T-helper 2 cell treated with Interferon-gamma antibody and Interleukin-4, amounts not matched to agents 5 μg/mL and 100 μg/mL, for 36 hours (primary cell): ENCODE measurements at regions not wholly inside any gene's neighbourhood (a gene's known extent, or its start where the extent isn't known, plus 50 kb on each side); places are given as distances from the start of the nearest gene placed in this dataset.
A peak's percentile ranks its signal among the peaks of the same experiment; 100 is the strongest.

Experiments
- DNase-seq: peaks from one replicate; pipeline ENCODE4 v3.0.0; 2021; ENCODE audit warnings: low spot score
- H3K27ac Mint-ChIP-seq: one replicate; pipeline ENCODE4 v1.8.0; 2021; ENCODE audit warnings: mild to moderate bottlenecking, mixed read lengths
- H3K27me3 Mint-ChIP-seq: one replicate; pipeline ENCODE4 v1.8.0; 2021; ENCODE audit warnings: low read depth, mixed read lengths
- H3K36me3 Mint-ChIP-seq: one replicate; pipeline ENCODE4 v1.8.0; 2021; ENCODE audit warnings: low read depth, mixed read lengths
- H3K4me1 Mint-ChIP-seq: one replicate; pipeline ENCODE4 v1.8.0; 2021; ENCODE audit warnings: low read depth, mixed read lengths
- H3K4me3 Mint-ChIP-seq: one replicate; pipeline ENCODE4 v1.8.0; 2022; ENCODE audit warnings: mild to moderate bottlenecking, moderate library complexity, mixed read lengths
- H3K9me3 Mint-ChIP-seq: one replicate; pipeline ENCODE4 v1.8.0; 2021; ENCODE audit warnings: mixed read lengths

- DNase-seq, result no peak
- no peaks in the 10 kb centered on the region for H3K36me3 Mint-ChIP-seq
- no peaks in the 10 kb centered on the region for H3K27me3 Mint-ChIP-seq
- no peak overlapping the region for H3K27ac Mint-ChIP-seq
- no peaks in the 10 kb centered on the region for H3K9me3 Mint-ChIP-seq
- H3K4me1 Mint-ChIP-seq, result no peaks in the 10 kb centered on the region
- H3K4me3 Mint-ChIP-seq, result no peak overlapping the region
Observed at GRCh38 chr2:105691947-105692390, 52.7 kb upstream of the NCK2 start.

DNA sequence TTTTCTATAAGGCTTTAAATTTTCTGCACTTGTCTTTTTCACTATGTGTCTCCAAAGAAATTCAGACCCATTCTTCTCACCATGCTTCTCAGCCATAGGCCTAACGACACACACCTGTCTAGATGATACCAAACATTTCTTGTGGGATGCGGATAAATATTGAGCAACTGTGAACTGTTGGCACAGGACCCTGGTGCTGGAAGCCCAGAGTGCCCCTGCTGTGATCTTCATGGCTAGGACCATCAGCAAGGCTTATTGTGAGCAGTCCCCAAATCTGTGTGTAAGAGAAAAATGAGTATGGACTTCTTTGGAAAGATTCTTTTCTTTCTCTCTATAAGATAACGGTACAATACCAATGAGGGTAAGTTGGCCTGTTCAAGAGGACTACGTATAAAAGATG lies 54.1 kb upstream of the NCK2 start:
- H3K27ac Mint-ChIP-seq, result no peak overlapping the region
- H3K4me3 Mint-ChIP-seq, result no peak overlapping the region
- H3K9me3 Mint-ChIP-seq, result no peaks in the 10 kb centered on the region
- no peaks in the 10 kb centered on the region for H3K36me3 Mint-ChIP-seq
- H3K4me1 Mint-ChIP-seq, result no peaks in the 10 kb centered on the region
- H3K27me3 Mint-ChIP-seq, result no peaks in the 10 kb centered on the region
- no peak for DNase-seq

- H3K4me3 Mint-ChIP-seq, result no peak overlapping the region
- DNase-seq, result no peak
- H3K9me3 Mint-ChIP-seq, result no peaks in the 10 kb centered on the region
- H3K27me3 Mint-ChIP-seq, result peaks cover 3% of the 10 kb centered on the region
- H3K27ac Mint-ChIP-seq, result no peak overlapping the region
- no peaks in the 10 kb centered on the region for H3K4me1 Mint-ChIP-seq
- no peaks in the 10 kb centered on the region for H3K36me3 Mint-ChIP-seq
Observed at GRCh38 chr2:105689484-105689883, 55.2 kb upstream of the NCK2 start.

DNA sequence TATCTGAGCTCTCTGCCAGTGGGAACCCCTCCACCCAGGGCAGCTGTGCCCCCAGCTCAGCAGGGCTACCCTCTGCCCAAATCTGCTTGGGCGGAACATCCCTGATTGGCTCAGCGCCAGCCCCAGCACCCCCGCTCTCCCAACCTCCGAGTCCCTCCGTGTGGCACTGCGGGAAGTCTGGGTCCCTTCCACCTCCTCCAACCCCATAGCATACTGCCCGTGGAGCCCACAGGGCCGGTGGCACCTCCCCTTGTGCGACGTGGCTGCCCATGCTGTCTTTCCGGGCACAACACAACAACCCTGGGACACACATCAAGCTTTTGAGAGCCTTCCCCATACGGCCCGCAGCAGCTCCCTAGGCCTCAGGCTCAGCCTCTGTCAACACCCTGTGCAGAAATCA lies 55.8 kb upstream of the NCK2 start:
- Mint-ChIP-seq H3K4me1 (no peaks in the 10 kb centered on the region), H3K36me3 (no peaks in the 10 kb centered on the region), H3K27ac (no peak overlapping the region), H3K27me3 (peaks cover 3% of the 10 kb centered on the region), H3K9me3 (no peaks in the 10 kb centered on the region), H3K4me3 (no peak overlapping the region)
- DNase-seq, result no peak

DNA sequence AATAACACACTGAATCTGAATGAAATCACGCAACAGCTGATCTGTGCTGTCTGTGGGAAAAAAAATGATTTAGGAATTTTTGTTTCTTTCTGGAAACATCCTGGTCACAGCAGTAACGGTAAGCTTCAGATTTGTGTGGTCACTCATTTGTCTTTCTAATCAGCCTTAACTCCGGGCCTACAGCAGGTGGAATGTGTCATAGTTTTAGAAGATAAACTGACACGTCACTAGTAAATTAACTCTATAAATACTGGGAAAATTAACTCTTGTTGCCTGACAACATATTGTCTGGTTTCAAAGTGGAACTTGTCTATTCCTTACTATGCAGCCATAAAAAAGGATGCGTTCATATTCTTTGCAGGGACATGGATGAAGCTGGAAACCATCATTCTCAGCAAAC lies 58.1 kb upstream of the NCK2 start:
- Mint-ChIP-seq H3K27me3 (peaks cover 3% of the 10 kb centered on the region), H3K27ac (no peak overlapping the region), H3K9me3 (no peaks in the 10 kb centered on the region), H3K36me3 (no peaks in the 10 kb centered on the region), H3K4me3 (no peak overlapping the region), H3K4me1 (no peaks in the 10 kb centered on the region)
- DNase-seq, result no peak

- Mint-ChIP-seq H3K4me3 (no peak overlapping the region), H3K36me3 (no peaks in the 10 kb centered on the region), H3K27ac (no peak overlapping the region), H3K27me3 (peaks cover 3% of the 10 kb centered on the region), H3K9me3 (no peaks in the 10 kb centered on the region), H3K4me1 (peaks cover 3% of the 10 kb centered on the region)
- DNase-seq, result no peak
Observed at GRCh38 chr2:105683011-105683492, 61.7 kb upstream of the NCK2 start.

DNA sequence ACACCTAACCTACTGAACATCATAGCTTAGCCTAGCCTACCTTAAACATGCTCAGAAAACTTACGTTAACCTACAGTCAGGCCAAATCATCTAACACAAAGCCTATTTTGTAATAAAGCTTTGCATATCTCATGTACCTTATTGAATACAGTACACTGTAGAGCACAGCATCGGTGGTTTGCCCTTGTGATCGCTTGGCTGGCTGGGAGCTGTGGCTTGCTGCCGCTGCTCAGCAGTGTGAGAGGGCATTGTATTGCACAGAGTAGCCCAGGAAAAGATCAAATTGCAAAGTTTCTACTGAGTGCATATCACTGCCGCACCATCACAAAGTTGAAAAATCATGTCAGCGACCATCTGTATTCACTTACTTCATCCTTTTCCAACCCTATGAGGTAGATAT lies 62.3 kb upstream of the NCK2 start:
- Mint-ChIP-seq H3K4me3 (no peak overlapping the region), H3K27ac (no peak overlapping the region), H3K9me3 (no peaks in the 10 kb centered on the region), H3K36me3 (no peaks in the 10 kb centered on the region), H3K4me1 (peaks cover 3% of the 10 kb centered on the region), H3K27me3 (peaks cover 3% of the 10 kb centered on the region)
- no peak for DNase-seq

GRCh38 chr2:105681927-105682326 lies 62.8 kb upstream of the NCK2 start:
- H3K4me1 Mint-ChIP-seq, result peaks cover 3% of the 10 kb centered on the region
- no peaks in the 10 kb centered on the region for H3K36me3 Mint-ChIP-seq
- no peak overlapping the region for H3K27ac Mint-ChIP-seq
- no peak for DNase-seq
- no peak overlapping the region for H3K4me3 Mint-ChIP-seq
- peaks cover 3% of the 10 kb centered on the region for H3K27me3 Mint-ChIP-seq
- H3K9me3 Mint-ChIP-seq, result no peaks in the 10 kb centered on the region

GRCh38 chr2:105680357-105680756 lies 64.4 kb upstream of the NCK2 start:
- Mint-ChIP-seq H3K4me3 (no peak overlapping the region), H3K4me1 (peaks cover 3% of the 10 kb centered on the region), H3K27ac (no peak overlapping the region), H3K9me3 (no peaks in the 10 kb centered on the region), H3K27me3 (peaks cover 3% of the 10 kb centered on the region), H3K36me3 (no peaks in the 10 kb centered on the region)
- DNase-seq, result no peak

GRCh38 chr2:105678346-105678745 lies 66.4 kb upstream of the NCK2 start:
- H3K27ac Mint-ChIP-seq, result no peak overlapping the region
- no peaks in the 10 kb centered on the region for H3K9me3 Mint-ChIP-seq
- H3K27me3 Mint-ChIP-seq, result no peaks in the 10 kb centered on the region
- DNase-seq, result no peak
- no peaks in the 10 kb centered on the region for H3K36me3 Mint-ChIP-seq
- peaks cover 3% of the 10 kb centered on the region for H3K4me1 Mint-ChIP-seq
- H3K4me3 Mint-ChIP-seq, result no peak overlapping the region

- Mint-ChIP-seq H3K27me3 (no peaks in the 10 kb centered on the region), H3K4me3 (no peak overlapping the region), H3K9me3 (no peaks in the 10 kb centered on the region), H3K4me1 (peaks cover 3% of the 10 kb centered on the region), H3K27ac (no peak overlapping the region), H3K36me3 (no peaks in the 10 kb centered on the region)
- no peak for DNase-seq
Observed at GRCh38 chr2:105677901-105678300, 66.8 kb upstream of the NCK2 start.

DNA sequence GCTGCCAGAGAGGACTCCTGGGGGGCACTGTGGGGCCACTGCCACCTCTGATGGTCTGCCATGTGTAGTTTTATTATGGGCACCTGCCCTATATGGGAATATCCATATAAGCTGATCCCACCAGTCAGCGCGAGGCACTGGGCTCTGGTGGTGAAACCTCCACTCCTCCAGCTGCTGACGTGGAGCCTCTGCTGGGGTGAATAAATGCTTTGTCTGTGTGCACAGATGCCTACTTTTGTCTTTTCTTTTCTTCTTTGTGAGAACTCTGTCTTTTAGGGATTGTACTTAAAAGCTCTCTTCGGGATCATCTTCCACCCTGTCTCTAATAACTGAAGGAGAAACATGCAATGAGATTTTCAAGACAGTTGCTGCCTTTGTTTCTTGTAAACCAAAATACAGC lies 68.9 kb upstream of the NCK2 start:
- no peak for DNase-seq
- Mint-ChIP-seq H3K27ac (no peak overlapping the region), H3K9me3 (no peaks in the 10 kb centered on the region), H3K27me3 (no peaks in the 10 kb centered on the region), H3K4me3 (no peak overlapping the region), H3K4me1 (peaks cover 3% of the 10 kb centered on the region), H3K36me3 (no peaks in the 10 kb centered on the region)

DNA sequence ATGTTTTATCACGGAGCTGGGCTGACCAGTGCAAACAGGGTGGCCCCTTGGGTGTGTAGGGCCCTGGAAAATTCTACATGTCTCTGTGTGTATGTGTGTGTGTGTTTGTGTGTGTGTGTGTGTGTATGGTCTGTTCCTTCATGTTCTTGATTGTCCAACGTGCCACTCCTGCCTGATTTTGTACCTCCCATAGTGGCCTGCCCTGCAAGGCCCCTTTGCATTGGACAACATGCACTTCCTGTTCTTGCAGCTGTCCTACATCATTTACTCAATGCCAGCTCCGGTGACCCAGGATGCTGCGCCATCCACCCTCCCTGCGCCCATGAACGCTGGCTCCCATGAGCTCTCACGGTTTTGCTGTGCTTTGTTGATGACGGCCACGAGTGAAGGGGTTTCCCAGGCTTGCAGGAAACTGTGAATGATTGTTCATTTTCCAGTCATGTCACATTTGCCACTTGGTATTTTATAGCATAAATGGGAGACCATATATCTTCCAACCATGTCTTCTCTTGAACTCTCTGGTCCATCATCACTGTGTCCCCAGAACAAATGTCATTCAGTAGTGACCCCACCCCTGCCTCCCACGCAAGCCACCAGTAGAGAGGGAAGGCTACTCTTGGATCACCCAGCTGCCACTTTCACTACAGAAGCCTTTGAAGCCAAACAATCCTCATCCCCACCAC lies 69.7 kb upstream of the NCK2 start:
- Mint-ChIP-seq H3K9me3 (no peaks in the 10 kb centered on the region), H3K36me3 (no peaks in the 10 kb centered on the region), H3K4me3 (no peak overlapping the region), H3K27ac (no peak overlapping the region), H3K27me3 (no peaks in the 10 kb centered on the region), H3K4me1 (peaks cover 3% of the 10 kb centered on the region)
- DNase-seq, result peak; percentile 23

DNA sequence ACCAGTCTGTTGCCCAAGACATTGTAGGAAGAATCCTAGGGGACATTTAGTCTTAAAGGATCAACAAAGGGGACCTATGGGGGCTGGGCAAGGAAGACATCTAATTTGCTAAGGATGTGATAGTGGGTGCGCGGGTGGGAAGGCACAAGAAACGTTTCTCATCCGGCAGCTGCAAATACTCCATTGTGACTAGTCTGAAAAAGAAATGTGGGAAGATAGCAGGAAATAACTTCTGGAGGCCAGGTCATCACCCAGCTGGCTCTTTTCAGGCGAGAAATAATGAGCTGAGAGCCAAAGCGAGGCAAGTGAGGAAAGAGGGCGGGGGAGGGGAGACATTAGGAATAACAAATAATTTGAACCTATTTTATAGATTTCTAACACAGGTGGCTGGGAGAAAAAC lies 70.3 kb upstream of the NCK2 start:
- DNase-seq, result no peak
- H3K36me3 Mint-ChIP-seq, result no peaks in the 10 kb centered on the region
- H3K27me3 Mint-ChIP-seq, result no peaks in the 10 kb centered on the region
- H3K4me3 Mint-ChIP-seq, result no peak overlapping the region
- peaks cover 3% of the 10 kb centered on the region for H3K4me1 Mint-ChIP-seq
- H3K27ac Mint-ChIP-seq, result no peak overlapping the region
- H3K9me3 Mint-ChIP-seq, result no peaks in the 10 kb centered on the region

DNA sequence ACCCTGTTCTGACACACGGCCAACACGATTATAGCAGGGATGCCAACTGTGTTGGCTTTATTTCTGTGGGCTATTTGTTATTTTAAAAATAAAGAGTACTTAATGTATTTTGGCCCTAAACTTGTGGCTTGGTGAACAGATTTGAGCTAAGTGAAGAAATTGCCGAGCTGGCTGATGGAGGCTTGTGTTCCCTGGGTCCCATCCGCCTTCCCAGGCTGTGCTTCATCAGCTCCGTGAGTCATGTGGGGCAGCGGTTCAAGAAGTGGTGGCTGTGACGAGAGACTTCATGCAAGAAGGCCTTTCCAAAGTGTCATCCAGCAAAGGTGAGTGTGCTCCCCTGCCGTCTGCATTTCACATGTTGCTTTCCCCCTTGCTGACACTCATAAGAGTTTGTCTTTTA lies 73.6 kb upstream of the NCK2 start:
- peaks cover 15% of the 10 kb centered on the region for H3K9me3 Mint-ChIP-seq
- no peak overlapping the region for H3K4me3 Mint-ChIP-seq
- DNase-seq, result no peak
- H3K4me1 Mint-ChIP-seq, result no peaks in the 10 kb centered on the region
- no peaks in the 10 kb centered on the region for H3K27me3 Mint-ChIP-seq
- no peak overlapping the region for H3K27ac Mint-ChIP-seq
- no peaks in the 10 kb centered on the region for H3K36me3 Mint-ChIP-seq
